ENCODE measurements at regions not wholly inside any gene's neighbourhood (a gene's known extent, or its start where the extent isn't known, plus 50 kb on each side); places are given as distances from the start of the nearest gene placed in this dataset.
"Not testable (repeated sequence)": the region's sequence is repeated elsewhere in the genome, so short reads cannot be mapped to it uniquely, and the experiment has no call there.

GRCh38 chr12:47359310-47360092 is 279.7 kb upstream of the AMIGO2 start:
- no peaks in the 10 kb centered on the region for H3K9me3 ChIP-seq (ENCODE audit: control insufficient read depth in 4 of 4, low read length in 3 of 4)
- H3K4me3 ChIP-seq (ENCODE audit: low read depth in 1 of 3, low read length in 3 of 3), result no peak overlapping the region
- H3K4me1 ChIP-seq (ENCODE audit: control insufficient read depth in 4 of 4, insufficient read depth in 4 of 4, low read length in 3 of 4), result peaks cover 0 to 2% (median 0%) of the 10 kb centered on the region in 4 donors
- DNase-seq (ENCODE audit: low spot score), result no peak
- TF ChIP-seq HNF4G (IDR thresholded peaks at IDR 0.05), result no peak
- TF ChIP-seq CTCF (IDR thresholded peaks at IDR 0.05; ENCODE audit: low read depth, low read length, missing input control), result no peak
- TF ChIP-seq FOXA2 (IDR thresholded peaks at IDR 0.05), result no peak
- TF ChIP-seq RXRA (IDR thresholded peaks at IDR 0.05), result no peak
- TF ChIP-seq EGR1 (IDR thresholded peaks at IDR 0.05; ENCODE audit: low read depth in 2 of 2), result no peak
- TF ChIP-seq YY1 (IDR thresholded peaks at IDR 0.05), result no peak
- no peak for TF ChIP-seq JUND (IDR thresholded peaks at IDR 0.05)
- no peak for TF ChIP-seq SP1 (IDR thresholded peaks at IDR 0.05)
- no peak for TF ChIP-seq REST (IDR thresholded peaks at IDR 0.05)
- TF ChIP-seq ZBTB33 (IDR thresholded peaks at IDR 0.05), result no peak
- no peak for TF ChIP-seq HNF4A (conservative IDR thresholded peaks at IDR 0.05)
- TF ChIP-seq GABPA (IDR thresholded peaks at IDR 0.05 in 1 of 2, conservative IDR thresholded peaks at IDR 0.05 in 1 of 2), result no peak
- TF ChIP-seq RAD21 (IDR thresholded peaks at IDR 0.05), result no peak
- TF ChIP-seq ATF3 (IDR thresholded peaks at IDR 0.05), result no peak
- TF ChIP-seq TAF1 (conservative IDR thresholded peaks at IDR 0.05), result no peak
- no peak for TF ChIP-seq NR2F2 (IDR thresholded peaks at IDR 0.05)
- no peak for TF ChIP-seq FOXA1 (IDR thresholded peaks at IDR 0.05)
- no peak for TF ChIP-seq MAX (IDR thresholded peaks at IDR 0.05)
- no peak overlapping the region for H3K27ac ChIP-seq (ENCODE audit: low read depth in 1 of 2, low read length in 2 of 2)
- no peak overlapping the region for H3K9ac ChIP-seq (ENCODE audit: low read depth in 1 of 2, low read length in 2 of 2)
- H3K36me3 ChIP-seq (ENCODE audit: control insufficient read depth in 4 of 4, insufficient read depth in 3 of 4, low read depth in 1 of 4, low read length in 3 of 4), result no peaks in the 10 kb centered on the region
- no peaks in the 10 kb centered on the region for H3K27me3 ChIP-seq (ENCODE audit: control insufficient read depth in 4 of 4, insufficient read depth in 4 of 4, low read length in 3 of 4)
- WGBS, result 92% methylated on average over 7 of the region's 7 CpGs

GRCh38 chr12:47357006-47357405 is 277.2 kb upstream of the AMIGO2 start:
- 95% methylated on average over 8 of the region's 8 CpGs for WGBS
- not testable (repeated sequence) for DNase-seq (ENCODE audit: low spot score); H3K9me3 ChIP-seq (ENCODE audit: control insufficient read depth in 4 of 4, low read length in 3 of 4); H3K27me3 ChIP-seq (ENCODE audit: control insufficient read depth in 4 of 4, insufficient read depth in 4 of 4, low read length in 3 of 4); H3K27ac ChIP-seq (ENCODE audit: low read depth in 1 of 2, low read length in 2 of 2); H3K36me3 ChIP-seq (ENCODE audit: control insufficient read depth in 4 of 4, insufficient read depth in 3 of 4, low read depth in 1 of 4, low read length in 3 of 4); H3K4me3 ChIP-seq (ENCODE audit: low read depth in 1 of 3, low read length in 3 of 3); H3K9ac ChIP-seq (ENCODE audit: low read depth in 1 of 2, low read length in 2 of 2); H3K4me1 ChIP-seq (ENCODE audit: control insufficient read depth in 4 of 4, insufficient read depth in 4 of 4, low read length in 3 of 4)
